CD8-positive, alpha-beta memory T cell (primary cell): ENCODE measurements at regions not wholly inside any gene's neighbourhood (a gene's known extent, or its start where the extent isn't known, plus 50 kb on each side); places are given as distances from the start of the nearest gene placed in this dataset.
"Not testable (repeated sequence)": the region's sequence is repeated elsewhere in the genome, so short reads cannot be mapped to it uniquely, and the experiment has no call there.

Source experiments
- CTCF ChIA-PET: fragments of 350-600 bp; sonication (Branson Sonifier 250); formaldehyde crosslinking; loops from one replicate; lab custom pipeline; 2021; ENCODE audit warnings: antibody characterized with exemption; lab: Charles Lee
- POLR2A ChIA-PET: fragments of 350-600 bp; sonication (Branson Sonifier 250); formaldehyde crosslinking; loops from one replicate; lab custom pipeline; 2021; ENCODE audit warnings: antibody characterized with exemption; lab: Charles Lee
- DNase-seq, 5 donors: peaks; one replicate each; pipeline versions ENCODE4 v3.0.0 to v3.0.0-alpha.2; 2020 to 2022; ENCODE audit warnings: mixed read lengths in 1 of 5
- H3K27ac ChIP-seq: one replicate; pipeline ENCODE4 v1.7.0; 2013; ENCODE audit warnings: low read depth, mild to moderate bottlenecking, low read length, moderate library complexity
- H3K27me3 ChIP-seq: 2 replicates; pipeline ENCODE4 v1.7.0; 2013; ENCODE audit warnings: low read length, mild to moderate bottlenecking; ENCODE audit not compliant: insufficient read depth, poor library complexity, severe bottlenecking
- H3K36me3 ChIP-seq: 2 replicates; pipeline ENCODE4 v1.7.0; 2013; ENCODE audit warnings: mild to moderate bottlenecking, low read length, moderate library complexity; ENCODE audit not compliant: insufficient read depth
- H3K4me1 ChIP-seq: 2 replicates; pipeline ENCODE4 v1.7.0; 2013; ENCODE audit warnings: mild to moderate bottlenecking, low read length, moderate library complexity; ENCODE audit not compliant: insufficient read depth
- H3K4me3 ChIP-seq: 2 replicates; pipeline ENCODE4 v1.7.0; 2013; ENCODE audit warnings: mild to moderate bottlenecking, low read length
- H3K9me3 ChIP-seq: 2 replicates; pipeline ENCODE4 v1.7.0; 2013; ENCODE audit warnings: mild to moderate bottlenecking, low read length
- H3K27ac Mint-ChIP-seq, 8 donors: one replicate each; pipeline ENCODE4 v1.8.0; 2020 to 2021; ENCODE audit warnings: mixed read lengths in 8 of 8, mild to moderate bottlenecking in 6 of 8, inconsistent platforms in 3 of 8, moderate library complexity in 3 of 8
- H3K27me3 Mint-ChIP-seq, 2 donors: one replicate each; pipeline ENCODE4 v1.8.0; 2020 to 2021; ENCODE audit warnings: mixed read lengths in 2 of 2, mild to moderate bottlenecking in 1 of 2, moderate library complexity in 1 of 2
- H3K36me3 Mint-ChIP-seq, 3 donors: one replicate each; pipeline ENCODE4 v1.8.0; 2020 to 2021; ENCODE audit warnings: mixed read lengths in 3 of 3, inconsistent platforms in 1 of 3, mild to moderate bottlenecking in 1 of 3
- H3K4me1 Mint-ChIP-seq, 3 donors: one replicate each; pipeline ENCODE4 v1.8.0; 2020 to 2021; ENCODE audit warnings: mixed read lengths in 3 of 3, inconsistent platforms in 1 of 3, mild to moderate bottlenecking in 1 of 3
- H3K4me3 Mint-ChIP-seq, 7 donors: one replicate each; pipeline ENCODE4 v1.8.0; 2020 to 2021; ENCODE audit warnings: mixed read lengths in 7 of 7, mild to moderate bottlenecking in 6 of 7, moderate library complexity in 4 of 7, inconsistent platforms in 2 of 7
- H3K9me3 Mint-ChIP-seq, 5 donors: one replicate each; pipeline ENCODE4 v1.8.0; 2020 to 2022; ENCODE audit warnings: mixed read lengths in 5 of 5, mild to moderate bottlenecking in 3 of 5, moderate library complexity in 2 of 5, inconsistent platforms in 1 of 5

DNA sequence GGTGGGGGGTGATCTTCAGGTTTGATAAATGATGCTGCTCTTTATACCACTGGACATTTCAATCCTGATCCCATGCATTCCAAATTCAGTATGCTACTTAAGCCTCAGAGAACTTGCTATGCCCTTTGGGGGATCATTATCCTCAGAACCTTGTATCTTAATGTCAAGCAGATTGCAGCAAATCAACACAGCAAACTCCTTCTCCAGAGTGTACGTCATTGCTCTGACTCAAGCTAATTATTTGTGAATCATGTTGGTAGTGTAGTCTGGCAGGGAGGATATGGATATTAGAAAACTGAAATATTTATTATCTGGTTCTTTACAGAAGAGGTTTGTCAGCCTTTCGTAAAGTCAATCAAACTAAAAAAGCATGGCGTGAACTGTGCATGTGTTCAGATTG is 562.5 kb upstream of the FAM98A start:
- H3K4me3 Mint-ChIP-seq: no peak overlapping the region
- H3K9me3 Mint-ChIP-seq: peaks cover 0 to 3% (median 0%) of the 10 kb centered on the region in 5 donors
- POLR2A ChIA-PET: no interaction called here
- CTCF ChIA-PET: no interaction called here
- H3K36me3 Mint-ChIP-seq: no peaks in the 10 kb centered on the region
- no peaks in the 10 kb centered on the region for H3K9me3 ChIP-seq
- no peaks in the 10 kb centered on the region for H3K4me1 Mint-ChIP-seq
- H3K27me3 Mint-ChIP-seq: peaks cover 0 to 1% of the 10 kb centered on the region in 2 donors
- no peak for DNase-seq
- no peaks in the 10 kb centered on the region for H3K27me3 ChIP-seq
- H3K4me1 ChIP-seq: no peaks in the 10 kb centered on the region
- no peak overlapping the region for H3K27ac ChIP-seq
- H3K4me3 ChIP-seq: no peak overlapping the region
- no peak overlapping the region for H3K27ac Mint-ChIP-seq
- H3K36me3 ChIP-seq: no peaks in the 10 kb centered on the region

DNA sequence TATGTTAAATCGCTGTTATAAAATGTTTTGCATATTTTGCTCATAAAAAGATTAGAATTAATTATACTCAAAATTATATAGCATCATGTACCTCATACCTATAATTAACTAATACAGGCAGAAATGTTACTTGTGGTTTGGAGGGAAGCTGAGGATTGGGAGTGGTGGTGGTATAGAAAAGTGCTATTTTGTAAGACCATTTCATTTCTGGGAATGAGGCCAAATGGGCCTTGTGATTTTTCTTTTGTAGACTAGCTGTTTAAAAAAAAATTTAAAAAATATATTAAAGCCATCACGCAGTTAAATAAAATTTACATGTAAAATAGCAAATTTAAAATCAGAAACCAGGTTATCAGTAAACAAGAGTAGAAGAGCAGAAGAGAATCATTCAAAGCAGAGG is 560.8 kb upstream of the FAM98A start:
- Histone ChIP-seq H3K4me1 (no peaks in the 10 kb centered on the region), H3K27me3 (no peaks in the 10 kb centered on the region), H3K4me3 (no peak overlapping the region), H3K27ac (no peak overlapping the region), H3K9me3 (no peaks in the 10 kb centered on the region), H3K36me3 (no peaks in the 10 kb centered on the region)
- no peak overlapping the region for H3K27ac Mint-ChIP-seq
- no peaks in the 10 kb centered on the region for H3K36me3 Mint-ChIP-seq
- H3K4me1 Mint-ChIP-seq: no peaks in the 10 kb centered on the region
- ChIA-PET CTCF (no interaction called here), POLR2A (no interaction called here)
- no peak overlapping the region for H3K4me3 Mint-ChIP-seq
- DNase-seq: no peak
- H3K9me3 Mint-ChIP-seq: peaks cover 0 to 3% (median 0%) of the 10 kb centered on the region in 5 donors
- H3K27me3 Mint-ChIP-seq: peaks cover 0 to 1% of the 10 kb centered on the region in 2 donors

GRCh38 chr2:34153484-34153883 is 554.4 kb upstream of the FAM98A start:
- no peak overlapping the region for H3K27ac Mint-ChIP-seq

GRCh38 chr2:34147780-34148179 is 548.7 kb upstream of the FAM98A start:
- Mint-ChIP-seq H3K27me3 (no peaks in the 10 kb centered on the region), H3K36me3 (no peaks in the 10 kb centered on the region), H3K9me3 (peaks cover 0 to 8% (median 3%) of the 10 kb centered on the region in 5 donors), H3K4me3 (no peak overlapping the region), H3K27ac (no peak overlapping the region), H3K4me1 (no peaks in the 10 kb centered on the region)
- ChIA-PET CTCF (no interaction called here), POLR2A (no interaction called here)
- no peak overlapping the region for H3K4me3 ChIP-seq
- DNase-seq: no peak
- H3K27ac ChIP-seq: no peak overlapping the region
- H3K36me3 ChIP-seq: no peaks in the 10 kb centered on the region
- H3K27me3 ChIP-seq: no peaks in the 10 kb centered on the region
- no peaks in the 10 kb centered on the region for H3K9me3 ChIP-seq
- H3K4me1 ChIP-seq: no peaks in the 10 kb centered on the region

More at GRCh38 chr2:34153484-34153883, 554.4 kb upstream of the FAM98A start:
- Mint-ChIP-seq H3K4me1 (no peaks in the 10 kb centered on the region), H3K4me3 (no peak overlapping the region), H3K9me3 (peaks cover 0 to 6% (median 3%) of the 10 kb centered on the region in 5 donors), H3K27me3 (no peaks in the 10 kb centered on the region), H3K36me3 (no peaks in the 10 kb centered on the region)
- no peaks in the 10 kb centered on the region for H3K4me1 ChIP-seq
- CTCF ChIA-PET: no interaction called here
- H3K27ac ChIP-seq: no peak overlapping the region
- DNase-seq: no peak
- H3K36me3 ChIP-seq: no peaks in the 10 kb centered on the region
- no peaks in the 10 kb centered on the region for H3K9me3 ChIP-seq
- H3K27me3 ChIP-seq: no peaks in the 10 kb centered on the region
- POLR2A ChIA-PET: no interaction called here
- no peak overlapping the region for H3K4me3 ChIP-seq

- Histone ChIP-seq H3K36me3 (no peaks in the 10 kb centered on the region), H3K4me1 (no peaks in the 10 kb centered on the region), H3K27ac (no peak overlapping the region), H3K9me3 (no peaks in the 10 kb centered on the region), H3K27me3 (no peaks in the 10 kb centered on the region), H3K4me3 (no peak overlapping the region)
- Mint-ChIP-seq H3K4me1 (no peaks in the 10 kb centered on the region), H3K9me3 (peaks cover 0 to 2% (median 0%) of the 10 kb centered on the region in 5 donors), H3K27ac (no peak overlapping the region), H3K4me3 (no peak overlapping the region), H3K27me3 (no peaks in the 10 kb centered on the region), H3K36me3 (no peaks in the 10 kb centered on the region)
- ChIA-PET POLR2A (no interaction called here), CTCF (no interaction called here)
- DNase-seq: no peak
Measured at GRCh38 chr2:34143149-34143548, 544.0 kb upstream of the FAM98A start.

- H3K4me3 Mint-ChIP-seq, H3K36me3 Mint-ChIP-seq, H3K27me3 ChIP-seq, H3K4me3 ChIP-seq, H3K36me3 ChIP-seq, H3K9me3 Mint-ChIP-seq, DNase-seq, POLR2A ChIA-PET, CTCF ChIA-PET, H3K4me1 ChIP-seq, H3K4me1 Mint-ChIP-seq, H3K27me3 Mint-ChIP-seq, H3K27ac ChIP-seq, H3K9me3 ChIP-seq, H3K27ac Mint-ChIP-seq: not testable (repeated sequence)
Measured at GRCh38 chr2:34142531-34143008, 543.5 kb upstream of the FAM98A start.

GRCh38 chr2:34133065-34133464 is 534.0 kb upstream of the FAM98A start:
- peaks cover 0 to 14% (median 2%) of the 10 kb centered on the region in 5 donors for H3K9me3 Mint-ChIP-seq
- H3K36me3 ChIP-seq, H3K36me3 Mint-ChIP-seq, H3K27ac ChIP-seq, H3K4me1 ChIP-seq, CTCF ChIA-PET, H3K27me3 ChIP-seq, H3K4me3 Mint-ChIP-seq, H3K4me3 ChIP-seq, H3K27me3 Mint-ChIP-seq, H3K9me3 ChIP-seq, H3K4me1 Mint-ChIP-seq, H3K27ac Mint-ChIP-seq, POLR2A ChIA-PET, DNase-seq: not testable (repeated sequence)

GRCh38 chr2:34126279-34126678 is 527.2 kb upstream of the FAM98A start:
- Mint-ChIP-seq H3K9me3 (peaks cover 0 to 8% (median 0%) of the 10 kb centered on the region in 5 donors), H3K4me1 (no peaks in the 10 kb centered on the region), H3K4me3 (no peak overlapping the region), H3K27ac (no peak overlapping the region), H3K36me3 (no peaks in the 10 kb centered on the region), H3K27me3 (peaks cover 0 to 2% of the 10 kb centered on the region in 2 donors)
- ChIA-PET CTCF (no interaction called here), POLR2A (no interaction called here)
- no peaks in the 10 kb centered on the region for H3K4me1 ChIP-seq
- no peaks in the 10 kb centered on the region for H3K27me3 ChIP-seq
- no peak overlapping the region for H3K27ac ChIP-seq
- H3K36me3 ChIP-seq: no peaks in the 10 kb centered on the region
- no peaks in the 10 kb centered on the region for H3K9me3 ChIP-seq
- H3K4me3 ChIP-seq: no peak overlapping the region
- DNase-seq: no peak
